ENCODE measurements at regions not wholly inside any gene's neighbourhood (a gene's known extent, or its start where the extent isn't known, plus 50 kb on each side); places are given as distances from the start of the nearest gene placed in this dataset.
"Not testable (repeated sequence)": the region's sequence is repeated elsewhere in the genome, so short reads cannot be mapped to it uniquely, and the experiment has no call there.

- H3K27ac ChIP-seq (ENCODE audit: low read depth, low read length), result no peak overlapping the region
- H3K36me3 ChIP-seq (ENCODE audit: control insufficient read depth, insufficient read depth, low read length), result no peaks in the 10 kb centered on the region
- H3K4me1 ChIP-seq (ENCODE audit: control insufficient read depth, insufficient read depth, low read length), result no peaks in the 10 kb centered on the region
- no peak overlapping the region for H3K4me3 ChIP-seq (ENCODE audit: low read length)
- no peak overlapping the region for H3K9ac ChIP-seq (ENCODE audit: low read length)
- H3K27me3 ChIP-seq (ENCODE audit: control insufficient read depth, insufficient read depth, low read length), result no peaks in the 10 kb centered on the region
Measured at GRCh38 chr4:38409852-38410251, 254.1 kb upstream of the KLF3 start.

GRCh38 chr4:38411092-38411491, 252.9 kb upstream of the KLF3 start:
- Histone ChIP-seq H3K4me1 (ENCODE audit: control insufficient read depth, insufficient read depth, low read length) (no peaks in the 10 kb centered on the region), H3K27me3 (ENCODE audit: control insufficient read depth, insufficient read depth, low read length) (no peaks in the 10 kb centered on the region), H3K4me3 (ENCODE audit: low read length) (no peak overlapping the region), H3K36me3 (ENCODE audit: control insufficient read depth, insufficient read depth, low read length) (no peaks in the 10 kb centered on the region), H3K27ac (ENCODE audit: low read depth, low read length) (no peak overlapping the region), H3K9ac (ENCODE audit: low read length) (no peak overlapping the region)

GRCh38 chr4:38411981-38412536, 251.9 kb upstream of the KLF3 start:
- Histone ChIP-seq H3K36me3 (ENCODE audit: control insufficient read depth, insufficient read depth, low read length) (no peaks in the 10 kb centered on the region), H3K4me3 (ENCODE audit: low read length) (no peak overlapping the region), H3K9ac (ENCODE audit: low read length) (no peak overlapping the region), H3K27ac (ENCODE audit: low read depth, low read length) (no peak overlapping the region), H3K4me1 (ENCODE audit: control insufficient read depth, insufficient read depth, low read length) (no peaks in the 10 kb centered on the region), H3K27me3 (ENCODE audit: control insufficient read depth, insufficient read depth, low read length) (no peaks in the 10 kb centered on the region)

GRCh38 chr4:38413524-38414341, 250.3 kb upstream of the KLF3 start:
- H3K4me3 ChIP-seq (ENCODE audit: low read length), result peak overlapping the region; percentile 31
- no peaks in the 10 kb centered on the region for H3K27me3 ChIP-seq (ENCODE audit: control insufficient read depth, insufficient read depth, low read length)
- no peaks in the 10 kb centered on the region for H3K4me1 ChIP-seq (ENCODE audit: control insufficient read depth, insufficient read depth, low read length)
- no peak overlapping the region for H3K27ac ChIP-seq (ENCODE audit: low read depth, low read length)
- H3K9ac ChIP-seq (ENCODE audit: low read length), result no peak overlapping the region
- no peaks in the 10 kb centered on the region for H3K36me3 ChIP-seq (ENCODE audit: control insufficient read depth, insufficient read depth, low read length)

GRCh38 chr4:38414410-38414809, 249.6 kb upstream of the KLF3 start:
- no peak overlapping the region for H3K9ac ChIP-seq (ENCODE audit: low read length)
- no peaks in the 10 kb centered on the region for H3K27me3 ChIP-seq (ENCODE audit: control insufficient read depth, insufficient read depth, low read length)
- no peaks in the 10 kb centered on the region for H3K36me3 ChIP-seq (ENCODE audit: control insufficient read depth, insufficient read depth, low read length)
- peak overlapping the region; percentile 31 for H3K4me3 ChIP-seq (ENCODE audit: low read length)
- no peaks in the 10 kb centered on the region for H3K4me1 ChIP-seq (ENCODE audit: control insufficient read depth, insufficient read depth, low read length)
- H3K27ac ChIP-seq (ENCODE audit: low read depth, low read length), result no peak overlapping the region

GRCh38 chr4:38415682-38416081, 248.3 kb upstream of the KLF3 start:
- no peaks in the 10 kb centered on the region for H3K4me1 ChIP-seq (ENCODE audit: control insufficient read depth, insufficient read depth, low read length)
- no peaks in the 10 kb centered on the region for H3K27me3 ChIP-seq (ENCODE audit: control insufficient read depth, insufficient read depth, low read length)
- no peak overlapping the region for H3K4me3 ChIP-seq (ENCODE audit: low read length)
- H3K9ac ChIP-seq (ENCODE audit: low read length), result no peak overlapping the region
- no peaks in the 10 kb centered on the region for H3K36me3 ChIP-seq (ENCODE audit: control insufficient read depth, insufficient read depth, low read length)
- no peak overlapping the region for H3K27ac ChIP-seq (ENCODE audit: low read depth, low read length)

- H3K9ac ChIP-seq (ENCODE audit: low read length), result no peak overlapping the region
- no peak overlapping the region for H3K27ac ChIP-seq (ENCODE audit: low read depth, low read length)
- no peak overlapping the region for H3K4me3 ChIP-seq (ENCODE audit: low read length)
- no peaks in the 10 kb centered on the region for H3K4me1 ChIP-seq (ENCODE audit: control insufficient read depth, insufficient read depth, low read length)
- H3K36me3 ChIP-seq (ENCODE audit: control insufficient read depth, insufficient read depth, low read length), result no peaks in the 10 kb centered on the region
- no peaks in the 10 kb centered on the region for H3K27me3 ChIP-seq (ENCODE audit: control insufficient read depth, insufficient read depth, low read length)
Measured at GRCh38 chr4:38416450-38417014, 247.5 kb upstream of the KLF3 start.

GRCh38 chr4:38420254-38420653, 243.7 kb upstream of the KLF3 start:
- H3K4me1 ChIP-seq (ENCODE audit: control insufficient read depth, insufficient read depth, low read length); H3K4me3 ChIP-seq (ENCODE audit: low read length); H3K9ac ChIP-seq (ENCODE audit: low read length); H3K27me3 ChIP-seq (ENCODE audit: control insufficient read depth, insufficient read depth, low read length); H3K27ac ChIP-seq (ENCODE audit: low read depth, low read length); H3K36me3 ChIP-seq (ENCODE audit: control insufficient read depth, insufficient read depth, low read length): not testable (repeated sequence)

- Histone ChIP-seq H3K4me3 (ENCODE audit: low read length) (no peak overlapping the region), H3K27ac (ENCODE audit: low read depth, low read length) (no peak overlapping the region), H3K27me3 (ENCODE audit: control insufficient read depth, insufficient read depth, low read length) (no peaks in the 10 kb centered on the region), H3K36me3 (ENCODE audit: control insufficient read depth, insufficient read depth, low read length) (no peaks in the 10 kb centered on the region), H3K4me1 (ENCODE audit: control insufficient read depth, insufficient read depth, low read length) (no peaks in the 10 kb centered on the region), H3K9ac (ENCODE audit: low read length) (no peak overlapping the region)
Measured at GRCh38 chr4:38422850-38423249, 241.1 kb upstream of the KLF3 start.

GRCh38 chr4:38424151-38424871, 239.7 kb upstream of the KLF3 start:
- Histone ChIP-seq H3K4me1 (ENCODE audit: control insufficient read depth, insufficient read depth, low read length) (no peaks in the 10 kb centered on the region), H3K9ac (ENCODE audit: low read length) (no peak overlapping the region), H3K27ac (ENCODE audit: low read depth, low read length) (no peak overlapping the region), H3K36me3 (ENCODE audit: control insufficient read depth, insufficient read depth, low read length) (no peaks in the 10 kb centered on the region), H3K27me3 (ENCODE audit: control insufficient read depth, insufficient read depth, low read length) (no peaks in the 10 kb centered on the region), H3K4me3 (ENCODE audit: low read length) (no peak overlapping the region)

- H3K27me3 ChIP-seq (ENCODE audit: control insufficient read depth, insufficient read depth, low read length), result no peaks in the 10 kb centered on the region
- no peaks in the 10 kb centered on the region for H3K4me1 ChIP-seq (ENCODE audit: control insufficient read depth, insufficient read depth, low read length)
- H3K4me3 ChIP-seq (ENCODE audit: low read length), result no peak overlapping the region
- H3K36me3 ChIP-seq (ENCODE audit: control insufficient read depth, insufficient read depth, low read length), result no peaks in the 10 kb centered on the region
- no peak overlapping the region for H3K27ac ChIP-seq (ENCODE audit: low read depth, low read length)
- no peak overlapping the region for H3K9ac ChIP-seq (ENCODE audit: low read length)
Measured at GRCh38 chr4:38426532-38426931, 237.5 kb upstream of the KLF3 start.

- Histone ChIP-seq H3K4me3 (ENCODE audit: low read length) (no peak overlapping the region), H3K36me3 (ENCODE audit: control insufficient read depth, insufficient read depth, low read length) (no peaks in the 10 kb centered on the region), H3K4me1 (ENCODE audit: control insufficient read depth, insufficient read depth, low read length) (no peaks in the 10 kb centered on the region), H3K27me3 (ENCODE audit: control insufficient read depth, insufficient read depth, low read length) (no peaks in the 10 kb centered on the region), H3K27ac (ENCODE audit: low read depth, low read length) (no peak overlapping the region), H3K9ac (ENCODE audit: low read length) (no peak overlapping the region)
Measured at GRCh38 chr4:38430841-38431240, 233.2 kb upstream of the KLF3 start.
